ENCODE measurements at regions not wholly inside any gene's neighbourhood (a gene's known extent, or its start where the extent isn't known, plus 50 kb on each side); places are given as distances from the start of the nearest gene placed in this dataset.

GRCh38 chr12:78645956-78646355 is 218.6 kb upstream of the SYT1 start:
- TF ChIP-seq CTCF (conservative IDR thresholded peaks at IDR 0.05 in 1 of 2, IDR thresholded peaks at IDR 0.05 in 1 of 2; ENCODE audit: extremely low read depth in 1 of 2, insufficient read depth in 1 of 2, low read depth in 1 of 2, low read length in 2 of 2): no peak
- no peak for TF ChIP-seq EZH2 (IDR thresholded peaks at IDR 0.05; ENCODE audit: borderline replicate concordance, low read length)

Data from mammary epithelial cell (primary cell).